H9 (cell line): ENCODE measurements at regions not wholly inside any gene's neighbourhood (a gene's known extent, or its start where the extent isn't known, plus 50 kb on each side); places are given as distances from the start of the nearest gene placed in this dataset.

ENCODE experiments used
- DNase-seq: peaks from one replicate; pipeline ENCODE4 v3.0.0-alpha.2; 2017
- H2AFZ ChIP-seq: one replicate; pipeline ENCODE4 v1.6.1; 2013; ENCODE audit warnings: mild to moderate bottlenecking, low read length, control low read depth, moderate library complexity
- H2AK5ac ChIP-seq: 2 replicates; pipeline ENCODE4 v1.6.1; 2013; ENCODE audit warnings: low read length, control low read depth, mixed read lengths; ENCODE audit not compliant: insufficient read length
- H2BK120ac ChIP-seq: one replicate; pipeline ENCODE4 v1.6.1; 2013; ENCODE audit warnings: low read depth, mild to moderate bottlenecking, low read length, control low read depth, inconsistent platforms; ENCODE audit not compliant: poor library complexity, severe bottlenecking
- H2BK12ac ChIP-seq: 2 replicates; pipeline ENCODE4 v1.6.1; 2013; ENCODE audit warnings: low read length, control low read depth, mixed read lengths, low read depth; ENCODE audit not compliant: insufficient read length
- H2BK15ac ChIP-seq: 2 replicates; pipeline ENCODE4 v1.6.1; 2013; ENCODE audit warnings: low read depth, low read length, control low read depth
- H2BK20ac ChIP-seq: one replicate; pipeline ENCODE4 v1.6.1; 2013; ENCODE audit warnings: low read depth, mild to moderate bottlenecking, low read length, control low read depth, inconsistent platforms; ENCODE audit not compliant: poor library complexity, severe bottlenecking
- H2BK5ac ChIP-seq: 2 replicates; pipeline ENCODE4 v1.6.1; 2013; ENCODE audit warnings: low read length, control low read depth, mixed read lengths; ENCODE audit not compliant: insufficient read length
- H3K14ac ChIP-seq: 2 replicates; pipeline ENCODE4 v1.6.1; 2013; ENCODE audit warnings: low read length, control low read depth; ENCODE audit not compliant: insufficient read depth
- H3K18ac ChIP-seq: 2 replicates; pipeline ENCODE4 v1.6.1; 2013; ENCODE audit warnings: low read depth, mild to moderate bottlenecking, mixed read lengths, low read length, control low read depth; ENCODE audit not compliant: insufficient read length
- H3K23ac ChIP-seq: 2 replicates; pipeline ENCODE4 v1.6.1; 2013; ENCODE audit warnings: low read length, control low read depth, mixed read lengths, low read depth; ENCODE audit not compliant: insufficient read length
- H3K23me2 ChIP-seq: 2 replicates; pipeline ENCODE4 v1.6.1; 2013; ENCODE audit warnings: low read depth, mild to moderate bottlenecking, mixed read lengths, low read length, control low read depth; ENCODE audit not compliant: insufficient read length, poor library complexity, severe bottlenecking
- H3K27ac ChIP-seq: 2 replicates; pipeline ENCODE4 v1.5.1; 2013; ENCODE audit warnings: low read length, control low read depth, mixed read lengths, low read depth; ENCODE audit not compliant: insufficient read length
- H3K27me3 ChIP-seq: 2 replicates; pipeline ENCODE4 v1.6.1; 2013; ENCODE audit warnings: low read length, control low read depth, inconsistent platforms; ENCODE audit not compliant: insufficient read depth
- H3K4ac ChIP-seq: 2 replicates; pipeline ENCODE4 v1.6.1; 2013; ENCODE audit warnings: low read depth, mild to moderate bottlenecking, control low read depth, inconsistent platforms, low read length, moderate library complexity
- H3K4me1 ChIP-seq: 2 replicates; pipeline ENCODE4 v1.6.1; 2013; ENCODE audit warnings: low read length, control low read depth, inconsistent platforms; ENCODE audit not compliant: insufficient read depth
- H3K4me2 ChIP-seq: 2 replicates; pipeline ENCODE4 v1.6.1; 2013; ENCODE audit warnings: low read length, control low read depth, mixed read lengths; ENCODE audit not compliant: insufficient read length, insufficient read depth
- H3K56ac ChIP-seq: 2 replicates; pipeline ENCODE4 v1.6.1; 2013; ENCODE audit warnings: low read depth, mild to moderate bottlenecking, mixed read lengths, low read length, control low read depth; ENCODE audit not compliant: insufficient read length
- H3K79me1 ChIP-seq: 2 replicates; pipeline ENCODE4 v1.6.1; 2013; ENCODE audit warnings: low read depth, mild to moderate bottlenecking, moderate library complexity, low read length, control low read depth, inconsistent platforms; ENCODE audit not compliant: insufficient read depth, poor library complexity, severe bottlenecking
- H3K79me2 ChIP-seq: 2 replicates; pipeline ENCODE4 v1.6.1; 2013; ENCODE audit warnings: low read length, control low read depth, inconsistent platforms; ENCODE audit not compliant: insufficient read depth
- H3K9ac ChIP-seq: 2 replicates; pipeline ENCODE4 v1.6.1; 2013; ENCODE audit warnings: low read length, control low read depth, mixed read lengths; ENCODE audit not compliant: insufficient read length; ENCODE audit errors: extremely low read depth
- H3K9me3 ChIP-seq: one replicate; pipeline ENCODE4 v1.6.1; 2013; ENCODE audit warnings: low read depth, low read length, inconsistent platforms; ENCODE audit not compliant: control insufficient read depth
- H3T11ph ChIP-seq: one replicate; pipeline ENCODE4 v1.6.1; 2013; ENCODE audit warnings: mild to moderate bottlenecking, low read length, control low read depth, inconsistent platforms
- H4K20me1 ChIP-seq: one replicate; pipeline ENCODE4 v1.6.1; 2013; ENCODE audit not compliant: control insufficient read depth, insufficient read length, insufficient read depth
- H4K5ac ChIP-seq: 2 replicates; pipeline ENCODE4 v1.6.1; 2013; ENCODE audit warnings: low read depth, mild to moderate bottlenecking, mixed read lengths, low read length, control low read depth; ENCODE audit not compliant: insufficient read length
- H4K8ac ChIP-seq: replicated peaks from 2 replicates; pipeline ENCODE4 v1.6.1; 2013; ENCODE audit warnings: low read length, control low read depth, mixed read lengths, low read depth; ENCODE audit not compliant: insufficient read length
- H4K91ac ChIP-seq: 2 replicates; pipeline ENCODE4 v1.6.1; 2013; ENCODE audit warnings: low read depth, mild to moderate bottlenecking, moderate library complexity, mixed read lengths, low read length, control low read depth; ENCODE audit not compliant: insufficient read length
- H3K27ac Mint-ChIP-seq, 3 experiments: 2 replicates in 2 of 3; 3 replicates in 1 of 3; pipeline ENCODE4 v1.8.0; 2020 to 2021; ENCODE audit warnings: mixed read lengths in 3 of 3, mild to moderate bottlenecking in 1 of 3, moderate library complexity in 1 of 3
- H3K27me3 Mint-ChIP-seq: 2 replicates; pipeline ENCODE4 v1.8.0; 2021; ENCODE audit warnings: low read depth, mild to moderate bottlenecking, moderate library complexity, mixed read lengths
- H3K36me3 Mint-ChIP-seq, 3 experiments: 2 replicates in 2 of 3; 3 replicates in 1 of 3; pipeline ENCODE4 v1.8.0; 2020 to 2021; ENCODE audit warnings: low read depth in 3 of 3, mixed read lengths in 3 of 3; ENCODE audit not compliant: insufficient read depth in 1 of 3
- H3K4me1 Mint-ChIP-seq, 2 experiments: 2 replicates each; pipeline ENCODE4 v1.8.0; 2020; ENCODE audit warnings: mixed read lengths in 2 of 2
- H3K4me3 Mint-ChIP-seq, 2 experiments: 2 replicates in 1 of 2; 3 replicates in 1 of 2; pipeline ENCODE4 v1.8.0; 2020 to 2021; ENCODE audit warnings: mild to moderate bottlenecking in 2 of 2, mixed read lengths in 2 of 2, moderate library complexity in 1 of 2
- H3K9me3 Mint-ChIP-seq, 2 experiments: 2 replicates in 1 of 2; 3 replicates in 1 of 2; pipeline ENCODE4 v1.8.0; 2020; ENCODE audit warnings: mild to moderate bottlenecking in 2 of 2, mixed read lengths in 2 of 2, moderate library complexity in 1 of 2
- CTCF ChIP-seq: fragments of 200-600 bp; sonication (generic); conservative IDR thresholded peaks from 3 replicates; pipeline ENCODE4 v1.8.0; 2021; ENCODE audit warnings: antibody characterized with exemption, mild to moderate bottlenecking
- WGBS: extraction: QIAGEN DNeasy Blood & Tissue Kit; methylation state at CpG from one replicate; pipeline ENCODE4 v1.1.7; 2013; ENCODE audit warnings: missing lambda C conversion rate, low lambda C conversion rate, mixed read lengths; ENCODE audit not compliant: insufficient read length; ENCODE audit errors: extremely low coverage; 5-methylcytosine and 5-hydroxymethylcytosine counted together

DNA sequence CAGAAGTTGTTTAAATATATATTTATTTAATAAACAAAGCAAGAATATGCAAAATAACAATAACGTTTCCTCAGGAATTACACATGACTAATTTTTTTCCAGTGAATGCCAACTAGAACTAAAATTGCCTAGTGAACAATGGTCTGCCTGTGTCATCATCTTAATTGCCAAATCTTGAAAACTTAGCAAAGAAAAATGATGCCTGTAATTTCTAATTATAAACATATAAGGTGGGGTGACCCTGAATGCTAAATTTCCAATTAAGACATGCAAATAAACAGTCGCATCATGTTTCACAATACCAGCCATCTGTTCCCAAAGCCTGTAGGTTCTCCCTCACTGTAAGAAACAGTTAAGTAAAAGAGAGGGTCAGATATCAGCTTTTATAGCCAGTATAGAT, 67.6 kb upstream of the PLCL2 start:
- Histone ChIP-seq H3K4me2 (no peak overlapping the region), H3K4me1 (no peaks in the 10 kb centered on the region), H3K27me3 (no peaks in the 10 kb centered on the region), H3K79me2 (no peaks in the 10 kb centered on the region), H3K9me3 (no peaks in the 10 kb centered on the region), H3K79me1 (no peaks in the 10 kb centered on the region), H2AFZ (no peak overlapping the region), H3K23me2 (no peaks in the 10 kb centered on the region), H4K5ac (no peak overlapping the region), H3K4ac (no peak overlapping the region), H2BK12ac (no peak overlapping the region), H2BK15ac (no peak overlapping the region), H3K27ac (no peak overlapping the region), H4K20me1 (no peaks in the 10 kb centered on the region), H4K8ac (no peak overlapping the region), H2AK5ac (no peak overlapping the region), H3K56ac (no peak overlapping the region), H3K14ac (no peak overlapping the region), H3K9ac (no peak overlapping the region), H2BK20ac (no peak overlapping the region), H3K23ac (no peak overlapping the region), H2BK5ac (no peak overlapping the region), H4K91ac (no peak overlapping the region), H3K18ac (no peak overlapping the region), H2BK120ac (no peak overlapping the region), H3T11ph (no peak overlapping the region)
- peaks cover 0 to 9% (median 7%) of the 10 kb centered on the region in 3 experiments; a peak in 2 of 7 replicates for H3K36me3 Mint-ChIP-seq
- H3K9me3 Mint-ChIP-seq: peaks cover 5 to 7% of the 10 kb centered on the region in 2 experiments; a peak in 2 of 5 replicates
- H3K27me3 Mint-ChIP-seq: no peaks in the 10 kb centered on the region
- peaks cover 3 to 9% of the 10 kb centered on the region in 2 experiments; a peak in 3 of 4 replicates for H3K4me1 Mint-ChIP-seq
- WGBS: no CpG with 5 or more reads among the region's 2 CpGs
- no peak overlapping the region for H3K27ac Mint-ChIP-seq
- DNase-seq: no peak
- TF ChIP-seq CTCF: no peak
- H3K4me3 Mint-ChIP-seq: no peak overlapping the region
